ENCODE measurements at regions not wholly inside any gene's neighbourhood (a gene's known extent, or its start where the extent isn't known, plus 50 kb on each side); places are given as distances from the start of the nearest gene placed in this dataset.

GRCh38 chr20:18901980-18902737 is 88.6 kb downstream of the SCP2D1 start:
- H3K4me1 Mint-ChIP-seq = peaks cover 25% of the 10 kb centered on the region
- POLR2A ChIA-PET = interaction anchor here (0.7 kb wide), 1 partner anchor 126 kb away, joined by 3 read pairs; no protein-coding TSS in a partner anchor
- DNase-seq (ENCODE audit: low spot score) (no peak), ATAC-seq (no peak; the same call in 1 of the 2 replicates)
- no peak overlapping the region for H3K27ac Mint-ChIP-seq
- H3K4me3 Mint-ChIP-seq = no peak overlapping the region
- TF ChIP-seq CBFB (CRISPR knock-in tag; IDR thresholded peaks at IDR 0.05; ENCODE audit: low read depth) (no peak), SP1 (CRISPR knock-in tag; conservative IDR thresholded peaks at IDR 0.05) (no peak), JUN (CRISPR knock-in tag; IDR thresholded peaks at IDR 0.05) (no peak), MYBL2 (CRISPR knock-in tag; IDR thresholded peaks at IDR 0.05) (no peak), NFE2L1 (CRISPR knock-in tag; IDR thresholded peaks at IDR 0.05) (no peak), NFATC4 (CRISPR knock-in tag; IDR thresholded peaks at IDR 0.05) (no peak), TEAD1 (CRISPR knock-in tag; IDR thresholded peaks at IDR 0.05) (no peak), ZNF121 (CRISPR knock-in tag; IDR thresholded peaks at IDR 0.05) (no peak), GRHL2 (CRISPR knock-in tag; IDR thresholded peaks at IDR 0.05; ENCODE audit: insufficient replicate concordance, severe bottlenecking) (no peak), ZNF219 (CRISPR knock-in tag; IDR thresholded peaks at IDR 0.05; ENCODE audit: borderline replicate concordance) (no peak), ZNF232 (CRISPR knock-in tag; IDR thresholded peaks at IDR 0.05) (no peak), GABPB1 (CRISPR knock-in tag; IDR thresholded peaks at IDR 0.05) (no peak), ZBTB21 (CRISPR knock-in tag; IDR thresholded peaks at IDR 0.05; ENCODE audit: borderline replicate concordance) (no peak), FOXP1 (CRISPR knock-in tag; IDR thresholded peaks at IDR 0.05; ENCODE audit: borderline replicate concordance) (no peak), AR (CRISPR knock-in tag; IDR thresholded peaks at IDR 0.05) (no peak)
- H3K27me3 Mint-ChIP-seq (ENCODE audit: low read depth) = no peaks in the 10 kb centered on the region; the same call in 1 of the 2 replicates
- peaks cover 9% of the 10 kb centered on the region for H3K9me3 Mint-ChIP-seq
- no peaks in the 10 kb centered on the region for H3K36me3 Mint-ChIP-seq
- CTCF ChIA-PET = interaction anchor here (0.9 kb wide), 1 partner anchor 760 kb away, joined by 4 read pairs; no protein-coding TSS in a partner anchor

- H3K4me3 Mint-ChIP-seq = no peak overlapping the region
- no peak for TF ChIP-seq TEAD4 (CRISPR knock-in tag; IDR thresholded peaks at IDR 0.05)
- TF ChIP-seq, protein P1, sequence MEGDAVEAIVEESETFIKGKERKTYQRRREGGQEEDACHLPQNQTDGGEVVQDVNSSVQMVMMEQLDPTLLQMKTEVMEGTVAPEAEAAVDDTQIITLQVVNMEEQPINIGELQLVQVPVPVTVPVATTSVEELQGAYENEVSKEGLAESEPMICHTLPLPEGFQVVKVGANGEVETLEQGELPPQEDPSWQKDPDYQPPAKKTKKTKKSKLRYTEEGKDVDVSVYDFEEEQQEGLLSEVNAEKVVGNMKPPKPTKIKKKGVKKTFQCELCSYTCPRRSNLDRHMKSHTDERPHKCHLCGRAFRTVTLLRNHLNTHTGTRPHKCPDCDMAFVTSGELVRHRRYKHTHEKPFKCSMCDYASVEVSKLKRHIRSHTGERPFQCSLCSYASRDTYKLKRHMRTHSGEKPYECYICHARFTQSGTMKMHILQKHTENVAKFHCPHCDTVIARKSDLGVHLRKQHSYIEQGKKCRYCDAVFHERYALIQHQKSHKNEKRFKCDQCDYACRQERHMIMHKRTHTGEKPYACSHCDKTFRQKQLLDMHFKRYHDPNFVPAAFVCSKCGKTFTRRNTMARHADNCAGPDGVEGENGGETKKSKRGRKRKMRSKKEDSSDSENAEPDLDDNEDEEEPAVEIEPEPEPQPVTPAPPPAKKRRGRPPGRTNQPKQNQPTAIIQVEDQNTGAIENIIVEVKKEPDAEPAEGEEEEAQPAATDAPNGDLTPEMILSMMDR (IDR thresholded peaks at IDR 0.05) = 0 out of 2 replicates have a peak, but pooled peaks have one; percentile 21
- no peak for TF ChIP-seq USF2 (CRISPR knock-in tag; IDR thresholded peaks at IDR 0.05)
- CTCF ChIA-PET = interaction anchor here (0.6 to 2.1 kb wide), 37 partner anchors 8 to 867 kb away, joined by 3 to 18 read pairs (median 3); partner anchors contain the start of gene SCP2D1
- POLR2A ChIA-PET = no interaction called here
- H3K9me3 Mint-ChIP-seq = peaks cover 9% of the 10 kb centered on the region
- DNase-seq (ENCODE audit: low spot score) (no peak), ATAC-seq (peak; percentile 63)
- peaks cover 32% of the 10 kb centered on the region for H3K4me1 Mint-ChIP-seq
- H3K27me3 Mint-ChIP-seq (ENCODE audit: low read depth) = no peaks in the 10 kb centered on the region; the same call in 1 of the 2 replicates
- H3K36me3 Mint-ChIP-seq = no peaks in the 10 kb centered on the region
- H3K27ac Mint-ChIP-seq = no peak overlapping the region
Observed at GRCh38 chr20:18904192-18904591, 90.6 kb downstream of the SCP2D1 start.

Data from WTC11 (cell line).